Stimulated activated CD4-positive, alpha-beta T cell treated with anti-CD3 and anti-CD28 coated beads, TNF-alpha, amount 100 ng/mL, for 1 hour (primary cell): ENCODE measurements at regions not wholly inside any gene's neighbourhood (a gene's known extent, or its start where the extent isn't known, plus 50 kb on each side); places are given as distances from the start of the nearest gene placed in this dataset.

Experiments used
- DNase-seq, 3 donors: peaks; one replicate each; pipeline ENCODE4 v3.0.0-alpha.2; 2020; ENCODE audit warnings: low read depth in 3 of 3, low spot score in 1 of 3

DNA sequence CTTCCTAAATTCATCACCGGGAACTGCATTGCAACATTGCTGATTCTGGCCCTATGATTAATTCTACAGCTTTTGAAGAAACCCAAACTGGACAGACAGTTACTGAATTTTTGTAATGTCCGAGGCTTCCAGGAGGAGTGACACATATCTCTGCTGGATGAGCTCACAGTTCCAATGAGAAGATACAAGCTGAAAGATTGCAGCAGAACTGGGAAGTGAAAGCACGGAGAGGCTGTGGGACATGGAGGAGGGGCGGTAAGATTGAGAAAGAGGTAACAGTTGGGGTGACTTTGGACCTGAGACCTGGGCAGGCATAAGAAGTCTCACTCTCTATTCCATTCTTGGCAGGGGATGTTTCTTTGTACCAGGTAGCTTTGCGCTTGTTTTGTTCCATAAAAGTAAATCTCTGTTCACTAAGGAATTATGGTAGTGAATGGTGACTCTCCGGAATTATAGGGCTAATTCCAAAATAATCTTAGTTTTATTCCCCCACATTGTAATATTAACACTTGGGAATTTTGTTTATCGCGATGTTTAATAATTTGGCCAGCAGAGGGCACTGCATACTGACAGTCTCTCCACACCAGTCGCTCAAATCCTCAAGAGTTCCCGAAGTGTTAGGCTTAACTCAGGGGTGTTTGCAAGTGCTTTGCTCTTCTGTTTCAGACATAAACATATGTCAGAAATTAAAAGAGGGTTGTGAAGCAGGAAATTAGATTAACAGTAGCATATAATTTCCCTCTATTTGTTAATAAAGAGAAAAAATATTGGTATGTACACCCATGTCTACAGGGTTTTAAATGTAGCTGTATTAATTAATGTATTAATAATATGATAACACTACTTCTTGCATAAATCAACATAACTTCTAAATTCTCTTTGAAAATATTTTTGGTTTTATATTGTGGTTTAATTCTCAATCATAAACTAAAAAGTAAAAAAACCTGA lies 201.4 kb downstream of the SOCS6 start:
- DNase-seq = peak in 1 of 3 donors; percentile 2

DNA sequence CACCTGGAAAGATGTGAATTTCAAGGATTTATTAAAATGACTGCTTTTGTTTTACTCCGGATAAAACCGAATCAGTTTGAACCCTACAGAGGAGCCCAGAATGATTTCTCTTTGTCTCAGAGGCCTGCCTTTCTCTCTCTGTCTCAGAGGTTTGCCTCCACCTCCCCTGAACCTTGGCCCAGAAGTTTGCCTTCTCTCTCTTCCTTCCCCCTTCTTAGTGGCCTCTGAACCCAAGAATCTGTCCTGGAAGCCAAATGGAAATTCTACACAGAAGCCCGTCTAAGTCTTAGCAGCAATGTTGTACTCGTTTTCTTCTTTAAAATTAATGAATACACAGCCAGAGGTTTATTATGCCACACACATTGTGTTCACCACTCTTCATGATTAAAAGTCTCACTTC lies 200.7 kb downstream of the SOCS6 start:
- DNase-seq = no peak

DNA sequence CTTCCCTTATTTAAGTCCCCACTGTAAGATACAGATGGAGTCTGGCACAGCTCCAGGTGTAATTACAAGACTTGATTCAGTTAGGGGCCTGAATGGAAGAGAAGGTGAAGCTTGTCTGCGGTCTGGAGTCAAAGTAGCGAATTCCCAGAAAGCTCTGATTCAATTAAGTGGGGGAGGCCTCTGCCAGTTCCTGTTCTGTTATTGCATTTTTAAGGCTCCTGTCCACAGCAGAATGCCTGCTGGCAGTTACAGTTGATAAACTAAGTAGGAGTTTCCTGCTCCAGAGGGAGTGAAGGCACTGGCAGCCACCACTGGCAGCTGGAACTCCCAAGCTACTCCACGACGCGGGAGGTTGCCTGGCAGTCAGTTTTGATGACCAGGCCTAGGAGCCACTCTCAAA lies 181.1 kb downstream of the SOCS6 start:
- DNase-seq = no peak

DNA sequence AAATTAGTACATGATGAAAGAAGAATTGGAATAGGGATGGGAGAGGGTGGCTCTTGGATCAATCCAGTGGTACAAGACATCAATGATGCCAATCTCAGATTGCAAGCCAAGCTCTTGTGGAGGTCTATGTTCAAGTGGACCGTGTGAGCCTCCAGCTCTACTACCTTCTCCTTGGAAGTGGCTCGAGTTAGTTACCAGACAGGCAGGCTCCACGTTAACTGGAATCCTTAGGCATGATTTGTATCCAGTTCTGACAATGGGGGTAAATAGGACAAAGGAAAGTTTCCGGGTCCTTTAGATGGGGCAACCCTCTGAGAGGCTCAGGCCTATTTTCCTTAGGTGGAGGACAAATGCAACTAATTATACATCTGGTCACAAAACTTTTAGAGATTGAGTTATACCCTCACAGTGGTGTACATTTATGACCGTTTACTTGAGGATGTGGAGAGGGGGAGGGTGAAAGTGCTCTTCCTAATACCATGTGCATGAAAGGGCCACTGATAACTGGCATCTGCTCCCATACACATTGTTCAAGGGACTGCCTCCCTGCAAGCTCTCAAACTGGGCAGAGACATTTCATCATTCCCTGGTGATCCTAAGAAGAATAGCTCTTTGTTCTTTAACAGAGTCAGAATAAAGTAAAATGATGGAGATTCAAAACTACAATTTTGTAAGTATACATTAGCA lies 180.2 kb downstream of the SOCS6 start:
- no peak for DNase-seq

DNA sequence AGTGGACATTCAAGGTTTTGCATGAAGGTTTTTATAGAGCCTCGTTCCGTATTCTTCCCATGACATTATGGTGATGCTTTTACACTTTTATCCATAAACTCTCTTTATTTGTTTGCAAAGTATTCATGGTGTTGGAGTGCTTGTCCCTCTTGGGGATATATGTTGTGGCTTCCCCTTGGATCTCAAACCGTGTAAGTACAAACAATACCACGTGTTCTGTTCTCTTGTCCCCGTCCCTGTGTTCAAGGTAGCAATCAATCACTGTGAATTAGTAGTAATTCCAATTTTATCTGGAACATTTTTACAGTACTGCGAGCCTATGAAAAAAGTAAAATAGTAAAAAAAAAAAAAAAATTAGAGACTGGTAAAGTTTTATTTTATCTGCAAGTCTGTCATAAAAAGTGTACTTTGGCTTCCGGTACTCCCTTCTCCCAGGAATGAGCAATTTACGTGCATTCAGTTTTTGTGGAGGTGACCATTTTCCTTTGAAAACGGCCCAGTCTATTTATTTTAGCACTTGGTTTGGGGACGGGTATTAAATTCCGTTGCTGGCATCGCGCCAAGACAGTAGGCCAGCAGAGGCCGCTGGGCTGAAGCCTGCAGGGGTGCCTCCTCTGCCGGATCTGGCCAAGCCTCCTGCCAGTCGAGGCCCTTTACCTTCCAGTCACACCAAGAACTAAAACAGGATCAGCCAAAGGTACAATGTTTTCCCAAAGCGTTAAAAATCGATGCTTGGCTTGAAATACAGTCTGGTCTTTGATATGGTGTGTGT lies 175.7 kb downstream of the SOCS6 start:
- DNase-seq = peak in 1 of 3 donors; percentile 0

DNA sequence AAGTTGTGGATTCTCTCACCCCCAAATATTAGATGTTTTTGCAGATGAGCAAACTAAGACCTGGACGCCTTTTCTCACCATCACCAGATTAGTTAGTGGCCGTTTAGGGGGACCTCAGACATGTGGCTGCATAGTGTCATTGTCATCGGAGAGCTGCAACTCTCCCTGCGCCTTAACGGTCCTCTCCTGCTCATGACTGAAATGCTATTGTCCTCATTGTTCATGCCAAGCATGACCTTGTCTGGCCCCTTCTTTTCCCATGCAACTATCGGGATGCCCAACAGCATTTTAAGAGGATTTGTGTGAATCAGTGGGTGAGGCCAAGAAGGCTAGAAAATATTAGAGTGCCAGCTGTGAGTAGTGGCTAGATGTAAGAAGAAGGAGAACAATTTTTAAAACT lies 174.2 kb downstream of the SOCS6 start:
- DNase-seq = no peak

DNA sequence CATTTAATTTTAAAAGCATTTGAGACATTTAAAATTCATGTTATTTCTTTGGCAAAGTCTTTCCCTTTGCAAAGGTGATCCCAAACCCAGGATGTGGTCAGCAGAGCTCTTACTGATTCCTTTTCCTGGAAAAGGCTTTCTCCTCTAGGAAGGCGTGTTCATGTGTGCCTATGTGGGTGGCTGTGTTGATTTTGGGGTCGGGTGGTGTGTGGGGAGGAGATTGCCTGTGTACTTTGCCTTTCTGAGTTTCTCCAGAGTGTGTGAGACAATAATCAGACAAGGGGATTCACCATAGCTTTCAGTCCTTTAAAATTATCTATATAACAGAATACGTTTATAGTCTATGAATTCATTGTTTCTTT lies 173.2 kb downstream of the SOCS6 start:
- no peak for DNase-seq

DNA sequence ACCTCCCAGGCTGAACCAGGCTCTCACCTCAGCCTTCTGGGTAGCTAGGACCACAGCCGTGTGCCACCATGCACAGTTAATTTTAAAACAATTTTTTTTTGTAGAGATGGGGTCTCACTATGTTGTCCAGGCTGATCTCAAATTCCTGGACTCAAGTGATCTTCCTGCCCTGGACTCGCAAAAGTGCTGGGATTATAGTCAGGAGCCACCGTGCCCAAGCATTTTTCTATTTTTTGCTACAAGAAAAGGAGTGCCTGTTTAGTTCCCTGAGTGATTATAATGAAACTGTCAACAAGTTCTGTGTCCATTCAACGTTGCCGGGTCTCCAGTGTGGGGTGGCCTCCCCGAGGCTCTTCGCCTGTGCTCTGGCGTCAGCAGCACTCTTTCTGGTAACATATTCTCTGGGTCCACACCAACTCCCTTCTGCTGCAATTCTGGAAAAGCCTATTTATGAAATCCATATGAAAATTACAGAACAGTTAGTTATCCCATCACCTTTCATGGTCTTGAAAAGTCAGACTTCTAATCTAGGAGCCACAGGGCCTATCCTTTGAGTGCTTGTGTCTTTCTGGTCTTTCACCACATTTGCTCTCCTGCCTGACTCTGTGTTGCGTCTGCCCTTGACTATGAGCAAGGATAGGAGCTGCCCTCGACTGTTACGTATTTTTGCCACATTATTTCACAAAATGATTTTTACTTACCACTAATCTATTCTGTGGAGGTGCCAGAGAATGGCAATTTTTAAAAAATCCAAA lies 172.7 kb downstream of the SOCS6 start:
- no peak for DNase-seq

DNA sequence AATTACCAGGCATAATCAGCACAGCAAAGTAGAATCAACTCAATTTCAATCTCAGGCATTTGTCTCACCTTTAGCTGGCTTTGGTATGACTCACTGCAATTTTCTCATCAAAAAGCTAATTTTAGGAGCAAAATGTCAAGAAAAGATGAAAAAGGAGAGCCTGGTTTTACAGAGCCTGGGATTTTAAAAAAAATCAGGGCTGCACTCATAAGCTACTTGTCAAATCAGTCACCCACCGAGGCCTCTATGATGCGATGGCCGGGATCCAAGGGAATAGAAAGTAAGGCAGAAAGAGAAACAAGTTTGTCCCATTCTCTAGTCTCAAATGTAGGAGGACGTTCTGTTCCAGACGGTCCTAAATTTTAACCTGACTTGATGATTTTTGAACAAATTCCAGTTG lies 170.9 kb downstream of the SOCS6 start:
- no peak for DNase-seq

DNA sequence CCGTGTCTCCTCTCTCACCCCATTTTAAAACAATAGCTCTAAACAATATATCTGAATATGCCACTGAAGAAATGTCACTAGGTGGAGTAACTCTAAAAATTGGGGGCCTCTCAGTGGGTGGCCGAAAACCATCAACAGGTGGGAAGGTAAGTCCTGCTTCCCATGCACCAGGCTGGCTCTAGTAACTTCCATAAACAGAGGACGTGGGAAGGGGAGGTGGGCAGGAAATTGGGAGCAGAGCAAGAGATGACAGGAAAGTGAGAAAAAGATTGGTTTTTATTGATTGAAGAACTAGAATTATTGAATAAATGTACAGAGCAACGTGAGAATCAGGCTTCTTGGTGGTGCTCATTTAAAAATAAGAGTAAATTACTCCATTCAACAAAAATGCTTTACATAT lies 170.4 kb downstream of the SOCS6 start:
- DNase-seq = no peak

DNA sequence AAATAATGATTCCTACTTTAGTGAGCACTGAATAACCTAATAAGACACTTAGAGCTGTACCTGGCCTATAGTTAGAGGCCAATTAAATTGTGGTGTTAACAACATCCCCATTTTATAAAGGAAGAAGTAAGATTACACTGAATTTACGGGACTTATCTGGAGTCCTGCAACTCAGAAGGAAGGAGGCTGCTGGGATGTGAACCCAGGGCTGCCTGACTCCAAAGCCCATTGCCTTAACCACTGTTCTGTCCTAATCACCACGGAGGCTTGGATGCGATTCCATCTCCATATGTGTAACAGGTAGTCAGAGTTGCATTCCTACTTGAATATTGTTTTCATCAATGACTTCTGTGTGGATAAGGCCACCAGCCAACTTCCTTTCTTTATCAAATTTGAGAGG lies 168.9 kb downstream of the SOCS6 start:
- no peak for DNase-seq

DNA sequence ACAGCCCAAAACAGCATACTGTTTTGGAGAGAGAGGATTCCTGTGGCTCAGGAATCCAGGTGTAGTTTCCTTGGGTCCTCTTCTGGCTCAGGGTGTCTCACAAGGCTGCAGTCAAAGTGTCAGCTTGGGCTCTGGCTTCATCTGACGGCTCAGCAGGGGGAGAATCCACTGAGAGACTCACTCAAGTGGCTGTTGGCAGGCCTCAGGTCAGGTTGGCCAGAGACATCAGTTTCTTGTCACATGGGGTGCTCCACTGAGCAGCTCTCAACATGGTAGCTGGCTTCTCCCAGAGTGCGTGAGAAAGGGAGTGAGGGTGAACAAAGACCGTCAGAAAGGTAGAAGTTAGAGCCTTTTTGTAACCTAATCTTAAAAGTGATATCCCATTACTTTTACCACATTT lies 168.4 kb downstream of the SOCS6 start:
- DNase-seq = no peak

DNA sequence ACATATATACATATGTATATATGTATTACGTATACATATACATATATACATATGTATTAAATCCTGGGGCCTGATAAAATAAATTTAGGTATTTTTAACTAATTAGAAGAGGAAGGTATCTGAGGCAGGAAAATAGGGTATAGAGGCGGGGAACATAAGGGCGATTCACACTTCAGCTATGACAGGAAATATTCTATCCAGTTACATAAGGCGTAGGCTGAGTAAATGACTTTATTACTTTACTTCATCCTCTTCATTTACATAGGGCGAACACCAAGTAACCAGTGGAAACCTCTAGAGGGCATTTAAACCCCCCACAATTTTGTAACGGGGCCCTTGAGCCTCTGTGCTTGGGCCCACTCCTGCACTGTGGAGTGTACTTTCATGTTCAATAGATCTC lies 167.5 kb downstream of the SOCS6 start:
- no peak for DNase-seq

DNA sequence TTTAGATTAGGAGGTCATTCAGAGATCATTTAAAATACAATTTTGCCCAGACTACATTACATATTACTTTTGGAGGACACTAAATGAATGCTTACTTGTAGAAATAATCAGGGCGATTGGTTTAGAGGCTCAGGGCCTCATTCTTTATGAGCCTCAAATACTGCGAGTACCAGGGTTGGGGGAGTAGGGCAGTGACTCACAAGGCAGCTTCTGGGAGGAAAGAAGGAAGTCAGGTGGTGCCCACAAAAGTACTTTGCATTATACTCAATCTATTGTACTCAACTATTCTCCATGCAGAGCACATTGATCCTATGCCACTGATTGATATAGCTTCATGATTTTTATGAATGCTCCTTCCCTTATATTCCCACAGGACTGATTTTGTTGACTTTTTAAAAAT lies 166.9 kb downstream of the SOCS6 start:
- no peak for DNase-seq

DNA sequence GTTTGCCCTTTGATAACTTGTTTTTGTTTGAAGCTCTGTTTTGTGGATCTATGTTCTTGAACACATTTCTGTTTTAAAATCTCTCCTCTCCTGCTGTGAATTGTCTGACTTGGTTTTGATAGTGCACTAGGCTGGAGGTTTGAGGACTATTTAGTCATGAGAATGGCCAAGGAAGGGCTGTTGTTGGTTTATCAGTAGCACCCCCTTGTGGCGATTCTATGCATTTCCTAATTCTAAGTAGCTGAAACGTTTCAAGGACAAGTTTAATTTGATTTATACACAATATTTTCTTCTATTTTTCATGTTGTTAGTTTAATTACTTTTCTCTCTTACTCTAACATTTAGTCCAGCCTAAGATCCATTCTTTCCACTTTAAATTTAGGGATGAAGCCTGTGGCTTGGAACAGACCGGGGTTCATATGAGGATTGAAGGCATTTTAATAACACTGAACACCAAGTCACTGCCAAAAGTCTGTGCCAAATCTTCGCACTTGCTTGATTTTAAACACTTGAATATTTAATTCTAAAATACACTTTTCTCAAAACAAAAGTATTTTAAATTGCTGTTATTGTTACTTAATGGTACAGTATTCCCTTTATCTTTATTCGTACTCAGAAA lies 166.0 kb downstream of the SOCS6 start:
- no peak for DNase-seq

DNA sequence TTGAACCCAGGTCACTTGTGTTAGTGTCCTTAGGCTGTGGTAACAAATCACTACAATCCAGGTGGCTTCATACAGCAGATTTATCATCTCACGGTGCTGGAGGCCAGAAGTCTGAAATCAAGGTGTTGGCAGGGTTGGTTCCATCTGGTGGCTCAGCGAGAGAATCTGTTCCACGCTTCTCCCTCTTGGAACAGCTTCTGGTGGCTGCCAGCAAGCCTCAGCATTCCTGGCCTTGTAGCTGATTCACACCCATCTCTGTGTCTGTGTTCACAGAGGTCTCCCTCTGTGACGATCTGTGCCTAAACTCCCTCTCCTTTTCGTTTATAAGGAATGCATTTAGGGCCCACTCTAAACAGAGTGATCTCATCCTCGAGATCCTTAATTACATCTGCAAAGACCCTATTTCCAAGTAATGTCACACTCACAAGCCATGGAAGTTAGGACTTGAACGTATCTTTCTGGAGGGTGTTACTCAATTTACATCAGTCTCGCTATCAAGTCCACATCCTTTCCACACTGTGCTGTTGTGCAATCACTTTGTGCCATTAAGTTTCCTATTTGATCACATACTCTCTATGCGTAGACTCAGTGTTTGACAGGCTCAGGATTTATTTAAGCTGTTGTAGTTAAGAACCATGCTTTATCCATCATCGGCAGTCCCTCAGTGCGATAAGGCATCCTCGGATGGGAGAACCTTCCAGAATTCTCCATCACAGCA lies 164.4 kb downstream of the SOCS6 start:
- no peak for DNase-seq

DNA sequence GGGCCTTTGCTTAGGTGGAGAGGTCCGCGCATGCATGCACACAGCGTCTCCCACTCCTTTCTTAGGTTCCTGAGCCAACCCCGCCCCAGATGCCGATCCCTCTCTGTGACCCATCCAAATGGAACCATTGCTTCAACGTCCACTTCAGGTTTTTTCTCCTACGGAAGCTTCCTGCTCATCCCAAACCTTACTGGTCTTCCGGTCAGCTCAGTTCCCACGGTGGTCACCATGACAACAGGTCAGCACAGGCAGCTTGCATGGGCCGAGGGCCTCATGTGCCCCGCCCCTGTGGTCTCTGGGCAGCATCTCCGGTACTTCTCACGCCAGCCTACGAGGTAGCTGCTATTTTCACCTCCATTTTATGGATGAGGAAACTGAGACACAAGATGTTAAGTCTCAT lies 163.7 kb downstream of the SOCS6 start:
- no peak for DNase-seq

DNA sequence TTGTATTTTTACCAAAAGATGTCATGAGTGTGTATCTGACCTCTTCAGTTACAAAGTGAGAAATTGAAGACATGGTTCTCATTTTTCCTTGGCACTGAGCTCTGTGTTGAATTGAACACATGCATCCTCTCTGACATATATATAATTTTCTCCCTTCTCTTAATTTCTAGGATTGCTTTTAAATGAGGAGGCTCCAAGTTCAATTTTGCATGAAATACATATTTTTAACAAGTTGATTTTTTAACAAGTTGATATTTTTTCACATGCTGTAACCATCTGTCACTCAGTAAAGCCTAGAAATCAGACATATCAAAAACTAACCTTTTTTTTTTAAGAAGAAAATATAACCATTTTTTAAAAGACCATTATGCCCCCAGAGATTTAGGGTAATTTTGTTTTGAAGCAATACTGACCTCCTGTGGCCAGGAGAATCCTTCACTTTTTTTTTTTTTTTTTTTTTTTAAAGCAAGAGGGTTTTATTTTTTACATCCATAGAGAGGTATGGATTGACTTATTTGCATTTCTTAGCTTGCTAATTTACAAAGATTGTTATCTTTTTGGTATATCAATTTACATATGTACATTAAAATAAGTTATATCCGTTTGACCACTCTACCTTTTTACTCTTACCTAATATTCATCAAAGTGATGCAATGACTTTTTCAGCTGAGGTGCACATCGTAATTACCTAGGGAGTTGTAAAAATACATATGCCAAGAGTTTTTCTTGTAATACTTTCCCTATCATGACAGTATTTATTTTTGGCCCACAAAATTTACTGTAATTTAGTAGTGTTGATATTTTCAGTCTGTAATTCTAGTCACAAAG lies 161.8 kb downstream of the SOCS6 start:
- no peak for DNase-seq

DNA sequence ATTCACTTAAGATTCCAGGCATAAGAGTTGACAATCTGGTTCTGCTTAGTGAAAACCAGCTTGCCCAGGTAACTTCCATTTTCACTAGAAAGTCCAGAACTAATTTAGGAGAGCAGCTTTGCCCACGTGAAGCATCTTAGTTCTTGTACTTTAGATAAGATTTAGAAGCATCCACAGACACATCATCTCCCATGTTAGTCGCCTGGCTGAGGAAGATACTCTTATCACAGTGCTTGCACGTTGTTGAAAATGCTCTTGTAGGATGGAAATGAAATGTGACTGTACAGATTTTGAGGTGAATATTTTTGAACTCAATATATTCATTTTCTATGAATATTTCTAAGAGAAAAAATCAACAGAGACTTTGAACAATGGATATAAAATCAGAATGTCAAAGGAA lies 159.7 kb downstream of the SOCS6 start:
- DNase-seq = no peak
